ENCODE measurements at regions not wholly inside any gene's neighbourhood (a gene's known extent, or its start where the extent isn't known, plus 50 kb on each side); places are given as distances from the start of the nearest gene placed in this dataset.

DNA sequence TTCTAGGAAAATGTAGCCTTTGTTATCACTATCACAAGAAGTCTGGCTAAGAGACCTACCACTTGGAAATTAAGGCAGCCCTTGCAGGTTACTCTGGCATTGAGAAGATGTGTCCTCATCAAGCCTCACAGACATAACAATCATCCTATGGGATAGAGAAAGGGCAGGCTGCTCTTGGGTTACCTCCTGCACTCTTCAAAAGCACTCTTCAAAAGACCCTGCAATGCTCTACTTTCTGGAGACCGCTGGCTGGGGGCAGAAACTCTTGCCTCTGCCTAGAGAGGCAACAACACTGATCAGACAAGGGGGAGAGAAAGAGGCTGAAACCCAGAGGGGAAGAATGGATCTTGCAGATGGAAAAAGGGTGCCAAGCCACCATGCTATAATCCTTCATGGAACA lies 127.9 kb upstream of the BNIP2 start:
- TF ChIP-seq CTCF (IDR thresholded peaks at IDR 0.05) = no peak
- TF ChIP-seq POLR2A (IDR thresholded peaks at IDR 0.05) = no peak
